ENCODE measurements at regions not wholly inside any gene's neighbourhood (a gene's known extent, or its start where the extent isn't known, plus 50 kb on each side); places are given as distances from the start of the nearest gene placed in this dataset.

DNA sequence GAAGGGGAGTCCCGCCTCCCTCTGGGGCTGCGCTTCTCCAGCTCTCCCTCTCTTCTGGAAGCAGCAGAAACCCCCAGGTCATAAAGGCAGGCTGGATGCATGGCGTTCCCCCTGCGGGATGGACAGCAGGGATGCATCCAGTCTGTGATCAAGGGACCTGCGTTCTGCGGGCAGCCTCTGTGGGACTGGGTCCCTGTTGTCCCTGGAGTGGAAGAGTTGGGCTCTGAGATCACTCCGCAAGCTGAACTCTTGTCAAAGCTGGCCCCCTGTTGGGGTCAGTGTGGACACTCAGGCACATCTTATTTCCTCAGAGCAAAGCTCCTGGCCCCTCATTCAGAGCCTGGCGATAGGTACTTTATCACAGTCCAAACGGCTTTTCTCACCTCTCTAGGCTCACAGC lies 341.2 kb downstream of the PTPRU start:
- no peak overlapping the region for H3K27ac ChIP-seq
- TF ChIP-seq CTCF (IDR thresholded peaks at IDR 0.05; ENCODE audit: low read depth, low read length, missing control alignments), result no peak
- no peaks in the 10 kb centered on the region for H3K36me3 ChIP-seq (replicated peaks)
- in situ Hi-C loops (cut with HindIII; ENCODE audit: low pct_ligation_motif_present, low sequenced_read_pairs), result no loop called here
- no peak overlapping the region for H3K4me3 ChIP-seq (ENCODE audit: low read depth, low read length)
- no peak for DNase-seq
- H3K27me3 ChIP-seq (replicated peaks), result no peaks in the 10 kb centered on the region

- no peak overlapping the region for H3K4me3 ChIP-seq (ENCODE audit: low read depth, low read length)
- no peak for DNase-seq
- TF ChIP-seq CTCF (IDR thresholded peaks at IDR 0.05; ENCODE audit: low read depth, low read length, missing control alignments), result no peak
- no peak overlapping the region for H3K27ac ChIP-seq
- in situ Hi-C loops (cut with HindIII; ENCODE audit: low pct_ligation_motif_present, low sequenced_read_pairs), result no loop called here
- no peaks in the 10 kb centered on the region for H3K36me3 ChIP-seq (replicated peaks)
- no peaks in the 10 kb centered on the region for H3K27me3 ChIP-seq (replicated peaks)
These were observed 340.2 kb downstream of the PTPRU start for GRCh38 chr1:29576510-29576909.

GRCh38 chr1:29575826-29576225 lies 339.5 kb downstream of the PTPRU start:
- no peak overlapping the region for H3K27ac ChIP-seq
- no peak overlapping the region for H3K4me3 ChIP-seq (ENCODE audit: low read depth, low read length)
- no peak for DNase-seq
- H3K27me3 ChIP-seq (replicated peaks), result no peaks in the 10 kb centered on the region
- no peaks in the 10 kb centered on the region for H3K36me3 ChIP-seq (replicated peaks)
- no peak for TF ChIP-seq CTCF (IDR thresholded peaks at IDR 0.05; ENCODE audit: low read depth, low read length, missing control alignments)
- in situ Hi-C loops (cut with HindIII; ENCODE audit: low pct_ligation_motif_present, low sequenced_read_pairs), result no loop called here

DNA sequence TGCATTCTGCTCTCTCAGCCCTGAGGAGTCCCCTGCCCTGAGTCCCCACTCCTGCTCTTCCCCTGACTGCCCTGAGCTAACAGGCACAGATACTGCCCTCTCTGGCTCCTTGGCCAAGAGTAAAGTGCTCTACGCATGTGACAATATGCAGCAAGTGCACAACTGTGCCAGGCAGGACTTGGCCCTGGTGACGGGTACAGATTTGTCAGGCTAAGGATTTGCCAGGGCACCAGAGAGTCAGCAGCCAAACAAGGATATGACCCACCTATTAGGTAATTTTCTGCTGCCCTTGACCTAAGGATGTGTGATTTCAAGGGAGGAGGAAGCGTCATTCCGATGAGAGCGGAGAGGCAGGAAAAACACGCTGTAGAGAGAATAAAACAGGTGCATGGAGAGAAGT lies 339.0 kb downstream of the PTPRU start:
- Histone ChIP-seq H3K36me3 (replicated peaks) (no peaks in the 10 kb centered on the region), H3K4me3 (ENCODE audit: low read depth, low read length) (no peak overlapping the region), H3K27me3 (replicated peaks) (no peaks in the 10 kb centered on the region), H3K27ac (no peak overlapping the region)
- no peak for DNase-seq
- TF ChIP-seq CTCF (IDR thresholded peaks at IDR 0.05; ENCODE audit: low read depth, low read length, missing control alignments), result no peak
- in situ Hi-C loops (cut with HindIII; ENCODE audit: low pct_ligation_motif_present, low sequenced_read_pairs), result no loop called here

DNA sequence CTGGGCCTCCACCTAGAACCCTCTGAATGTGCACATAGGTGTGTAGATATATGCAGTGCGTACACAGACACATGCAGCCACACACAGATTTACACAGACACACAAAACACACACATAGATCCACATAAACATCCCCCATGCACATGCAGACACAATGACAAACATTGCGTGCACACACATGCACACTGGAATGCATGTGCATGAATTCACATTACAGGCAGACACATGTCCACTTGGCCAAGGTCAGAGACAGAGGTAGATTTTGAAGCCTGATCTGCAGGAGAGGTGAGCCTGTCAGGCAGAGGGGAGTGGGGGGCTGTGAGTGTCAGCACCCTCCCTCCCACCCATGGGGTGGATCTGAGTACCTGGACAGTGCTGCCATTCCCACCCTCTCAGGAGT lies 338.5 kb downstream of the PTPRU start:
- H3K36me3 ChIP-seq (replicated peaks), result no peaks in the 10 kb centered on the region
- DNase-seq, result no peak
- no peak for TF ChIP-seq CTCF (IDR thresholded peaks at IDR 0.05; ENCODE audit: low read depth, low read length, missing control alignments)
- H3K27ac ChIP-seq, result no peak overlapping the region
- in situ Hi-C loops (cut with HindIII; ENCODE audit: low pct_ligation_motif_present, low sequenced_read_pairs), result no loop called here
- no peak overlapping the region for H3K4me3 ChIP-seq (ENCODE audit: low read depth, low read length)
- H3K27me3 ChIP-seq (replicated peaks), result no peaks in the 10 kb centered on the region

- no peak for TF ChIP-seq CTCF (IDR thresholded peaks at IDR 0.05; ENCODE audit: low read depth, low read length, missing control alignments)
- no peak overlapping the region for H3K4me3 ChIP-seq (ENCODE audit: low read depth, low read length)
- no peaks in the 10 kb centered on the region for H3K36me3 ChIP-seq (replicated peaks)
- H3K27me3 ChIP-seq (replicated peaks), result no peaks in the 10 kb centered on the region
- peak; percentile 42 for DNase-seq
- in situ Hi-C loops (cut with HindIII; ENCODE audit: low pct_ligation_motif_present, low sequenced_read_pairs), result no loop called here
- H3K27ac ChIP-seq, result no peak overlapping the region
These were observed 333.8 kb downstream of the PTPRU start for GRCh38 chr1:29569971-29570634.
